ENCODE measurements at regions not wholly inside any gene's neighbourhood (a gene's known extent, or its start where the extent isn't known, plus 50 kb on each side); places are given as distances from the start of the nearest gene placed in this dataset.

DNA sequence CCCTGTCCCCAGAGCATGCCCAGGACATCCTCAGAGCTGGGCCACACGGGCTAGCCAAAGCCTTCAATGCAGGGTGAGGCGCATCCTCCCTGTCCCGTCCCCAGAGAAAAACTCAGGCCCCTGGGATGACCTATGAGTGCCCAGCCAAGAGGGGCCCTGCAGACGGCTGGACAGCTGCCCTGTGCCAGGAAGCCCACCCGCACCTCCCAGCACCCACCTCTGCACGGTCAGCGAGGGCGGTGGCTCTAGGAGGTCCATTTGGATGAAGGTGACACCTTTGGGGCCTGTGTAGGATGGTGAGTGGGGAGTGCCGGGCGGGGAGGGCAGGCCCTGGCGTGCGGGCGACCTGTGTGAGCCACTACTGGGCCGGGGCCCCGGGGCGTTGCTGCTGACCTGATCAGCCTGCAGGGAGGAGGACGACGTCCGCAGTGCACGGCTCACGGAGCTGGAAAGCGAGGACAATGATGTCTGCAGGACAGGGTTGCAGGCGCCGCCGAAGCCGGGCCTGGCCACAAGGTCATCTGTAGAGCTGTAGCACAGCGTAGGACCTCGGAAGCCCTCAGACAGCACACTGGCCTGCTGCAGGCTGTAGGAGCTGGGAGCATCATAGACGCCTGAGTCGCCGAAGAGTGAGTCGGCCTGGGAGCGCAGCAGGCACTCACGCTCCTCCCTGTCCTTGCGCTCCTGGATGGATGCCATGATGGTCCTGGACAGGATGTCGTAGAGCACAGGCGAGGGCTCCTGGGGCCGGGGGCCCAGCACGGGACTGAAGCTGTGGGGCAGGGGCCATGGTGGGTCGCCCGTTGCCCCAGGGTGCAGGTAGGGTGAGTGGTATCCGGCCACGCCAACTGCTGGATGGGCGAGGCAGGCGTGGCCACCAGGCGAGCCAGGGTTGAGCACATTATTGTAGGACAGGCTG lies 180.5 kb downstream of the IGLL1 start:
- Mint-ChIP-seq H3K27ac (no peak overlapping the region), H3K9me3 (no peaks in the 10 kb centered on the region), H3K27me3 (no peaks in the 10 kb centered on the region), H3K4me3 (no peak overlapping the region), H3K36me3 (ENCODE audit: low read depth) (no peaks in the 10 kb centered on the region), H3K4me1 (ENCODE audit: low read depth) (no peaks in the 10 kb centered on the region)
- TF ChIP-seq, protein P1, sequence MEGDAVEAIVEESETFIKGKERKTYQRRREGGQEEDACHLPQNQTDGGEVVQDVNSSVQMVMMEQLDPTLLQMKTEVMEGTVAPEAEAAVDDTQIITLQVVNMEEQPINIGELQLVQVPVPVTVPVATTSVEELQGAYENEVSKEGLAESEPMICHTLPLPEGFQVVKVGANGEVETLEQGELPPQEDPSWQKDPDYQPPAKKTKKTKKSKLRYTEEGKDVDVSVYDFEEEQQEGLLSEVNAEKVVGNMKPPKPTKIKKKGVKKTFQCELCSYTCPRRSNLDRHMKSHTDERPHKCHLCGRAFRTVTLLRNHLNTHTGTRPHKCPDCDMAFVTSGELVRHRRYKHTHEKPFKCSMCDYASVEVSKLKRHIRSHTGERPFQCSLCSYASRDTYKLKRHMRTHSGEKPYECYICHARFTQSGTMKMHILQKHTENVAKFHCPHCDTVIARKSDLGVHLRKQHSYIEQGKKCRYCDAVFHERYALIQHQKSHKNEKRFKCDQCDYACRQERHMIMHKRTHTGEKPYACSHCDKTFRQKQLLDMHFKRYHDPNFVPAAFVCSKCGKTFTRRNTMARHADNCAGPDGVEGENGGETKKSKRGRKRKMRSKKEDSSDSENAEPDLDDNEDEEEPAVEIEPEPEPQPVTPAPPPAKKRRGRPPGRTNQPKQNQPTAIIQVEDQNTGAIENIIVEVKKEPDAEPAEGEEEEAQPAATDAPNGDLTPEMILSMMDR (IDR thresholded peaks at IDR 0.05), result no peak
- POLR2A ChIA-PET, result no interaction called here
- intact Hi-C loops (cut with micrococcal nuclease), result no loop called here
- CTCF ChIA-PET, result no interaction called here
- no peak for DNase-seq
- ATAC-seq, result no peak

DNA sequence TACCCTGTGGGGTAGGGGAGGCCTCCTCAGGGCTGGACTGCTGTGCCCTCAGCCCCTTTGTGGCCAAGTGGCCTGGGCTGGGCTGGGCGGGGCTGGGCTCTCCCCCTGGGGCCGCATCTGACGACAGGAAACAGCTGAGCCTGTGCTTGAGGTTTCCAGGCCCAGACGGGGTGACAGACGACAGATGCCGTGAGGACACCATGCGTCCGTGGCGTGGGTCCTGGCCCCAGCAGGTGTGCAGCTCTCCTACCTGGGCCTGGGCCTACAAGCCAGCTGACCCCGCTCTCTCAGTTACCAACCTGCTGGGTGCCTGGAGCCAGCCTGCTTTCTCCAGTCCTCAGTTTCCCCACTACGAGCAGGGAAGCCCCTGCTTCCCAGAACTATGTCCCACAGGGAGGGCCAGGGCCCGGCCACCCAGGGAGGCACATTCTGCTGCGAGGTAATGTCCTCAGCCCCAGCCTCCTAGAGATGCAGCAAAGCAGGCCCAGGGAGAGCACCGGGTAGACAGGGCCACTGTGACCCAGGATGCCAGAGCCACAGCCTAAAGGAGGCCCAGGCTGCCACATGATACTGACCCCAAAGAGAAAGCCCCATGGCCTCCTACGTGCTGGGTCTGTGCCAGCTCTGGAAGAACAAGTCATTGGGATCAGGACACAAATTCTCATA lies 181.3 kb downstream of the IGLL1 start:
- Mint-ChIP-seq H3K4me1 (ENCODE audit: low read depth) (no peaks in the 10 kb centered on the region), H3K36me3 (ENCODE audit: low read depth) (no peaks in the 10 kb centered on the region), H3K27me3 (no peaks in the 10 kb centered on the region), H3K9me3 (no peaks in the 10 kb centered on the region), H3K27ac (no peak overlapping the region), H3K4me3 (no peak overlapping the region)
- ATAC-seq (no peak), DNase-seq (no peak)
- intact Hi-C loops (cut with micrococcal nuclease), result no loop called here
- ChIA-PET CTCF (no interaction called here), POLR2A (no interaction called here)
- TF ChIP-seq, protein P1 (IDR thresholded peaks at IDR 0.05), result no peak

DNA sequence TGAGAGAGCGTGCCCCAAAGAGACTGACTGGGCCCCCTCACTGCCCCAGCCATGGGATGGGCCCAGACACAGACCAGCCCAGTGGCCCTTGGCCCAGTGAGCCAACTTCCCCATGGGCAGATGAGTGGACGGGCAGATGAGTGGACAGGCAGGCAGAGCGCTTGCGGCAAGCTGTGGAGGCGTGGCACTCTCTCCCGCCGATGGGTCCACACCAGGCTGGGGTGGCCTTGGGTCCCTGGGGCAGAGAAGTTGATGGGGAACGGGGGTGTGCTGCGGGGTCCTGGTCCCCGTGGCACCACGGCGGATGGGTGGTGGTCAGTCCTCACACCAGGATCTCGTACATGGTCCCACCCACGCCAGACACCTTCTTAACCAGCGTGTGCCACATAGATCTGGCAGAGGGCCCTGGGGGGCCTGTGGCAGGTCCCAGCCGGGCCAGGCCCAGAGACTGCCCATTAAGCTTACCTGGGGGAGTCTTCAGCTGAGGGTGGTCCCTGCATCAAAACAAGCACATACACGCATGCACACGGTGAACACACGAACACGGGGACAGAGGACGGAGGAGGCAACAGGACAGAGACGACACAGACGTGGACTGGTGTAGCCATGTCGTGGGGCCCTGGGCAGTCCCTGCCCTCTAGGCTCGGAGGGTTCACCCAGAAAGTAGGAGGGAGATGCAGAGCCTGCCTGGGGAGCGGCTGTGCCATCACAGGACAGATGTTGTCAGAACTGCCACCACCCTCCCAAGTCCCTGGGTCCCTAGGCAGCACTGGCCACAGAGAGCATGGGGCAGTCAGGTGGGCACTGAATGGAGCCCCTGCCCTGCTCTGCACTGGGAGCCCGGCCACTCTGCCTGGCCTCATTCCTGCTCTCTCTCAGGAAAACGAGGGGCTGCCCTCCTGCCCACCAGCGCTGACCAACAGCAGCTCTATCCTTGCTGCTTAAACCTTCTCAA lies 182.2 kb downstream of the IGLL1 start:
- ChIA-PET CTCF (no interaction called here), POLR2A (interaction anchor here (0.6 kb wide), 1 partner anchor 178 kb away, joined by 3 read pairs; no protein-coding TSS in a partner anchor)
- H3K27ac Mint-ChIP-seq, result no peak overlapping the region
- TF ChIP-seq, protein P1 (IDR thresholded peaks at IDR 0.05), result no peak
- H3K27me3 Mint-ChIP-seq, result no peaks in the 10 kb centered on the region
- ATAC-seq (no peak), DNase-seq (no peak)
- no peaks in the 10 kb centered on the region for H3K9me3 Mint-ChIP-seq
- intact Hi-C loops (cut with micrococcal nuclease), result no loop called here
- no peaks in the 10 kb centered on the region for H3K4me1 Mint-ChIP-seq (ENCODE audit: low read depth)
- no peaks in the 10 kb centered on the region for H3K36me3 Mint-ChIP-seq (ENCODE audit: low read depth)
- H3K4me3 Mint-ChIP-seq, result no peak overlapping the region

DNA sequence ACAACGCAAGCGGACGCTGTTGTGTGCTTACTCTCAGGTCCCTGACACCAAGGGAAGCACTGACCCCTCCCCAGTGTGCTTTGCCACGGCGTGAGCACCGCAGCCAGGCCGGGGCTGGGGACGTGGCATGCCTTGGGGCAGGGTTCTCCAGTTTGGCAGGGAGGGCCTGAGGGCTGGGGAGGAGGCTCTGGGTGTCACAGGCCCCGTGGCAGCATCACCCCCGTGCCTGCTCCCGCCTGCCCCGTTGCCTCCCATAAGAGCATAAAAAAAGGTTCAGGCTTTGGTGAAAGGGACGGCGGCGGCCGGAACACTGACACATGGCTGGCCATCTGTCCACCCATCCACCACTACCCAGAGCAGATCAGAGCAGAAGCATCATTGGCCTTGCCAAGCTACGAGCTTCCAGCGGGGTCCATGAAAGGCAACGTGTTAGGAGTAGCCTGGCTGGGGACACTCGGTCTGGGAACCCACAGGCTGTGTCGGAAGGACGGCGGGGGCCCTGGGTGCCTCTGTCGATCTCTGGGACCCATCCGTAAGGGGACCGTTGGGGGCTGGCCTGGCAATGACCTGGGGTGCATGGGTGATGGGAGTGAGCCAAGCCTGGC lies 183.0 kb downstream of the IGLL1 start:
- TF ChIP-seq, protein P1 (IDR thresholded peaks at IDR 0.05), result no peak
- POLR2A ChIA-PET, result interaction anchor here (0.6 kb wide), 1 partner anchor 179 kb away, joined by 3 read pairs; no protein-coding TSS in a partner anchor
- H3K27ac Mint-ChIP-seq, result no peak overlapping the region
- intact Hi-C loops (cut with micrococcal nuclease), result no loop called here
- no peaks in the 10 kb centered on the region for H3K36me3 Mint-ChIP-seq (ENCODE audit: low read depth)
- no peaks in the 10 kb centered on the region for H3K27me3 Mint-ChIP-seq
- H3K9me3 Mint-ChIP-seq, result no peaks in the 10 kb centered on the region
- no peaks in the 10 kb centered on the region for H3K4me1 Mint-ChIP-seq (ENCODE audit: low read depth)
- H3K4me3 Mint-ChIP-seq, result no peak overlapping the region
- ATAC-seq (no peak), DNase-seq (no peak)
- CTCF ChIA-PET, result no interaction called here
